GM10266 (cell line): ENCODE measurements at regions not wholly inside any gene's neighbourhood (a gene's known extent, or its start where the extent isn't known, plus 50 kb on each side); places are given as distances from the start of the nearest gene placed in this dataset.

Source experiments
- DNase-seq: peaks from one replicate; pipeline ENCODE4 v3.0.0; 2012; ENCODE audit errors: extremely low spot score
- CTCF ChIP-seq: IDR thresholded peaks from 2 replicates; pipeline ENCODE4 v1.5.1; 2012; ENCODE audit warnings: mild to moderate bottlenecking, low read depth; ENCODE audit not compliant: control insufficient read depth, insufficient read depth; ENCODE audit errors: missing control alignments

- TF ChIP-seq CTCF: peak; percentile 19
- no peak for DNase-seq
Observed at GRCh38 chr13:86567119-86567518, 767.9 kb upstream of the SLITRK6 start.

- no peak for TF ChIP-seq CTCF
- no peak for DNase-seq
Observed at GRCh38 chr13:86569119-86569518, 769.9 kb upstream of the SLITRK6 start.

GRCh38 chr13:86569974-86570373 is 770.8 kb upstream of the SLITRK6 start:
- TF ChIP-seq CTCF: no peak
- no peak for DNase-seq

DNA sequence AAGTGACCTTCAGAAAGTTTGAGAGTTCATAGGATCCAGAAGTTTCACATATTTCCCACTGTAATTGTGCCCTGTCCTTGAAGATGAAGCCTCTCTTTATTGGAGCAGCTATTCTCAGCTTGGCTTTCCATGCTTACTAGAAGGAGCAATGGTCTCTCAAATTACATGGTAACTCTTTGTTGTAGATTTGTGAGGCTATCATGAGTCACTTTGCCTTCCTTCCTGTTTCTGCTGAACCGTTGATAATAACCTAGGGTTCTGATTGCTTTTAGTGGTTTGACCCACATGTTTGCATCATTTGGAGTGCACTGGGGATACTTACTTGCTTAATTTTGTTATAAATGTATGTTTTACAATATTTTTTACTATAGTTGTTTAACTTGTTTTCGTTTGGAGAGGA is 772.9 kb upstream of the SLITRK6 start:
- no peak for TF ChIP-seq CTCF
- no peak for DNase-seq

- no peak for DNase-seq
- TF ChIP-seq CTCF: no peak
Observed at GRCh38 chr13:86579662-86580061, 780.4 kb upstream of the SLITRK6 start.

GRCh38 chr13:86581706-86582105 is 782.5 kb upstream of the SLITRK6 start:
- no peak for TF ChIP-seq CTCF
- DNase-seq: no peak

DNA sequence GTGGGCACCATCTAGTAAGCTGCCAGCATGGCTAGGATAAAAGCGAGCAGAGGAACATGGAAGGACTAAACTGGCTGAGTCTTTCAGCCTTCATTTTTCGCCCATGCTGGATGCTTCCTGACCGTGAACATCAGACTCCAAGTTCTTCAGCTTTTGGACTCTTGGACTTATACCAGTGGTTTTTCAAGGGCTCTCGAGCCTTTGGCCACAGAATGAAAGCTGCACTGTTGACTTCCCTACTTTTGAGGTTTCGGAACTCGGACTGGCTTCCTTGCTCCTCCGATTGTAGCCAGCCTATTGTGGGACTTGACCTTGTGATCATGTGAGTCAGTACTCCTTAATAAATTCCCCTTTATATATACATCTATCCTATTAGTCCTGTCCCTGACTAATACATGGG is 785.1 kb upstream of the SLITRK6 start:
- TF ChIP-seq CTCF: no peak
- no peak for DNase-seq
